ENCODE measurements at regions not wholly inside any gene's neighbourhood (a gene's known extent, or its start where the extent isn't known, plus 50 kb on each side); places are given as distances from the start of the nearest gene placed in this dataset.
A peak's percentile ranks its signal among the peaks of the same experiment; 100 is the strongest.

DNA sequence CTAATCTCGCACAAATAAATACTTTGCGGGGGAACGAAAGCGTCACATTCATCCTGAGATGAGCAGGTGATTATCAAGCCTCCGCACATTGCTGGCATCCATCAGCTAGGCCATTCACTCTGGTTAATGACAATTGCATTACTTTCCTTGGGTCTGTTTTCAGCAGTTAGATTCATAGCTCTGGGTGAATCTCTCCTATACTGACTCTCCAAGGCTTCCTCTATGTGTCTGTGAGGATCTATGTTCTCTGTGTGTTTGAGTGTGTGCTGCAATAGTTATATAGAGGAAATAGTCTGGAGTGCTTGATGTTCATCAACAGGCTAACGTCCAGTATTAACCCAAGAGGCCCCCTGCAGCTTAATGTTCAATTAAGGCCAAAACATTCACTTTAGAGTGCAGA lies 133.0 kb upstream of the CTTNBP2NL start:
- TF ChIP-seq, protein P1, sequence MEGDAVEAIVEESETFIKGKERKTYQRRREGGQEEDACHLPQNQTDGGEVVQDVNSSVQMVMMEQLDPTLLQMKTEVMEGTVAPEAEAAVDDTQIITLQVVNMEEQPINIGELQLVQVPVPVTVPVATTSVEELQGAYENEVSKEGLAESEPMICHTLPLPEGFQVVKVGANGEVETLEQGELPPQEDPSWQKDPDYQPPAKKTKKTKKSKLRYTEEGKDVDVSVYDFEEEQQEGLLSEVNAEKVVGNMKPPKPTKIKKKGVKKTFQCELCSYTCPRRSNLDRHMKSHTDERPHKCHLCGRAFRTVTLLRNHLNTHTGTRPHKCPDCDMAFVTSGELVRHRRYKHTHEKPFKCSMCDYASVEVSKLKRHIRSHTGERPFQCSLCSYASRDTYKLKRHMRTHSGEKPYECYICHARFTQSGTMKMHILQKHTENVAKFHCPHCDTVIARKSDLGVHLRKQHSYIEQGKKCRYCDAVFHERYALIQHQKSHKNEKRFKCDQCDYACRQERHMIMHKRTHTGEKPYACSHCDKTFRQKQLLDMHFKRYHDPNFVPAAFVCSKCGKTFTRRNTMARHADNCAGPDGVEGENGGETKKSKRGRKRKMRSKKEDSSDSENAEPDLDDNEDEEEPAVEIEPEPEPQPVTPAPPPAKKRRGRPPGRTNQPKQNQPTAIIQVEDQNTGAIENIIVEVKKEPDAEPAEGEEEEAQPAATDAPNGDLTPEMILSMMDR (conservative IDR thresholded peaks at IDR 0.05): no peak
- H3K27ac ChIP-seq: peak overlapping the region; percentile 72; the same call in 1 of the 2 replicates

DNA sequence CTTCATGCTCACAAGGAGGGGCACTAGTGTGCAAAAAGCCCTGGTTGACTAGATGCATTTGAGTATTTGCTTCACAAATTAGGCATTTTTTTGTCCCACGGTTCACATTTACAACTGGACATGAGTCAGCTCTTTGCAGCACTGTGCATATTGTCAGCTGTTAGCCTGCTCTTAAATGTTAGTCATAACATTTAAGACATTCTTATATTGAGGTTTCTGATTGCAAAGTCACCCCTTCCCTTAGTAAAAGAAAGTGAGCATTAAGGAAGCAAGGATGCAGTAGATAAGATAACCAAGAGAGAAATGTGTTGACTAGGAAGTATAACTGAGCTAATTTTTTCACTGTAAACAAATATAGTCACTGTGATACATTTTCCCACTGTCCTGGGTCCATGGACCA lies 132.6 kb upstream of the CTTNBP2NL start:
- H3K27ac ChIP-seq: peak overlapping the region; percentile 72
- TF ChIP-seq, protein P1 (conservative IDR thresholded peaks at IDR 0.05): no peak

DNA sequence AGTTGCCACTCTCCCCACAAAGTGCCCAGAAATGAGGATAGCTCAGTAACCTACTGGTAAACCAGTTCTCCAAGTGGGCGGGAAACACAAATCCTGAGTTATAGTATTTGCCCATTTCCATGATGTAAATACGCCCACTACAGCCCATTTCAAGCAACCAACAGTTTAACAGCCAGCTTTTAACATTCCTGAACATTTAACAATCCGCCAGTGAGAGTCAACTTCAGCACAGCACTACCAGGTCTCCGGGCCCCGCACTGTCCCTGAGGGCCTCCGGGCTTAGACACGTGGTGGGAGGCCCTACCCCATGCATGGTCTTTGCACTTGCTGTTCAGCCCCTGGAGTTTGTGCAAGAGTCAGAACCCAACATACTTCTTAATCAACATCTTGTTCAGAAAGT lies 132.0 kb upstream of the CTTNBP2NL start:
- H3K27ac ChIP-seq: peak overlapping the region; percentile 72
- TF ChIP-seq, protein P1 (conservative IDR thresholded peaks at IDR 0.05): no peak

DNA sequence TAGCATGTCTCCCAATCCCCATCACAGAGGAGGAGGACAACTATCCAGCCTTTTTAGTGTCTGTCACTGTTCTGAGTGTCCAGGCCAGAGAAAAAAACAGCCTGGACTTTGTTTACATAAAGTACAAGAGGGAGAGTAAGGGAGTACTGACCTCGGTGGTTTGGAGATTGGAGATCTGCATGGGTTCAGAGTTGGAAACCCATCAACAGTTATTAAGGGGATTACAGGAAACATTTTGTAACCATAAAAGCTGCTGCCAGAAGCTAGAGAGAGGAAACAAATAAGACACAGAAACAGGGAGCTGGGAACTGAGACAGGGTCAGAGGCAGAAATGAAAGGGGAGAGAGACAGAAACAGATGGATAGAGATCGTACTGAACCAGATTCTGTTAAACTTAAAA lies 131.5 kb upstream of the CTTNBP2NL start:
- TF ChIP-seq, protein P1 (conservative IDR thresholded peaks at IDR 0.05): no peak
- peak overlapping the region; percentile 72 for H3K27ac ChIP-seq

DNA sequence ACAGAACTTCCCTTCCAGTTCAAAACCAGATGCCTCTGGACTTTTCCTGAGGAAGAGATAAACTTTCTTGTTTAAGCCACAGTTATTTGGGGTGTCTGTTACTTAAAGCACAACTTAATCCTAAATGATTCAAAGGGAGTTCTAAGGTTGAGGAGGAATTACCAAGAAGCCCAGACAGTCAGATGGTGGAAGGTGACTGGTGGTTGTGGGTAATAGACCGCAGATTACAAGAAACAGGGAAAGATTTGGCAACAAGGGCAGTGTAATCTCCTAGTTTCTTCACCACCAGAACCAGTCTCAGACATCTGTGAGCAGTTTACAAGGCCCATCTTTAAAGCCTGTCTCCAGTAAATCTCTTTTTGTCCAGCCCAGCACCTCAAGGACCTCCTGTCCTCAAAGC lies 130.1 kb upstream of the CTTNBP2NL start:
- TF ChIP-seq, protein P1 (conservative IDR thresholded peaks at IDR 0.05): no peak
- no peak overlapping the region for H3K27ac ChIP-seq

GRCh38 chr1:112267206-112267605 lies 128.8 kb upstream of the CTTNBP2NL start:
- TF ChIP-seq, protein P1 (conservative IDR thresholded peaks at IDR 0.05): no peak
- peak overlapping the region; percentile 67 for H3K27ac ChIP-seq

DNA sequence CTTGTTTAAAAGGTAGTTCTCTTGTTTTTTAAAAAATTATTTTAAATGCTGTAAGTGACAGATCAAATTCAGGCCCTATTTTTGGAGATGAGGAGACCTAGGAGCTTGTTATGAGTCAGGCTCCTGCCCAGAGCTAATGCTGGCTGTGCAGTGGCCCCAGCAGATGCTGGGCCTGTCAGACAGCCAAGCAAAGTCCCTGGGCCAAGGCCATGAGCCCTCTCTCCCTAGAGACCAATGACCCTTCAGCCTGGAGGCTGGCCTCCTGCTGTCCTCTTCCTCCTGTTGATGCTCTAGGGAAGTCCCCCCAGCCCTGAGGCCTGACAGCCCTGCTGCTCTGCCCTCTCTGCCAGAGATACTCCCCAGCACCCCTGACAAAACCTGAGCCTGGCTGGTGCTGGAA lies 128.1 kb upstream of the CTTNBP2NL start:
- TF ChIP-seq, protein P1 (conservative IDR thresholded peaks at IDR 0.05): no peak
- H3K27ac ChIP-seq: peak overlapping the region; percentile 67

GRCh38 chr1:112268408-112268807 lies 127.6 kb upstream of the CTTNBP2NL start:
- peak overlapping the region; percentile 67 for H3K27ac ChIP-seq
- TF ChIP-seq, protein P1 (conservative IDR thresholded peaks at IDR 0.05): no peak
